Skin epidermis (tissue), 12 donors: ENCODE measurements at regions not wholly inside any gene's neighbourhood (a gene's known extent, or its start where the extent isn't known, plus 50 kb on each side); places are given as distances from the start of the nearest gene placed in this dataset.
"Not testable (repeated sequence)": the region's sequence is repeated elsewhere in the genome, so short reads cannot be mapped to it uniquely, and the experiment has no call there.

Source experiments
- H3K27ac ChIP-seq, 21 experiments: fragments of 200-600 bp; sonication (generic) in 11 of 21; one replicate each; pipeline ENCODE4 v1.5.0; 2020; ENCODE audit warnings: mild to moderate bottlenecking in 3 of 21, inconsistent platforms in 2 of 21, moderate library complexity in 2 of 21
- H3K4me3 ChIP-seq, 7 experiments: fragments of 200-600 bp; sonication (generic) in 2 of 7; one replicate each; pipeline ENCODE4 v1.5.0; 2020; ENCODE audit warnings: inconsistent platforms in 2 of 7, mild to moderate bottlenecking in 2 of 7, moderate library complexity in 1 of 7

DNA sequence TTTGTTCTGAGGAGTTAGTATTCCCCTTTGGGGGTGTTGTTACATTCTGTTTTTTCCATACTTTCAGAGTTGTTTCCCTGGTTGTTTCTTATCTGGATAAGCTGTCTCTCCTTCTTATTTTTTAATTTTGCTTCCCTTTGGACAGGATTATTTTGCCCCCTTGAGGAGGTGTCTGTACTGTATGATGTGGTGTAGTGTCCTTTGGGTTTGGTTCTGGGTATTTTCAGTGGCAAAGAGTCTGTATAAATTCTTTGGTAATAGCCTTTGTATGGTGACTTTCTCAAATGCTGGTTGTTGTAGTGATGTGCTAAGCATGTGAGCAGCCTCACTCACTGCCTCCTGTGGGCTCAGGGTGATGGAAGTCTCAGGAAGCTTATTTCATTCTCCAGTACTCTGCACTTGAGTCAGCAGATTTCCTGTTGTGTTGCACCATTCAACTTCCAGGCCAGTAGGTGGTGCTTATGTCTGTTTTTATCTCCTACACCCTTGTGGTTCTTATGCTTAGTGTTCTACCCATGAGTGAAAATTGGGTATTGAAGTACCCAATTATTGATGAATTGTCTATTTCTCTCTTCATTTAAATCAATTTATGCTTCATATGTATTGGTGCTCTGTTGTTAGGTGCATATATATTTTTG is 103.3 kb upstream of the PMCH start:
- no peak overlapping the region for H3K27ac ChIP-seq
- no peak overlapping the region for H3K4me3 ChIP-seq

DNA sequence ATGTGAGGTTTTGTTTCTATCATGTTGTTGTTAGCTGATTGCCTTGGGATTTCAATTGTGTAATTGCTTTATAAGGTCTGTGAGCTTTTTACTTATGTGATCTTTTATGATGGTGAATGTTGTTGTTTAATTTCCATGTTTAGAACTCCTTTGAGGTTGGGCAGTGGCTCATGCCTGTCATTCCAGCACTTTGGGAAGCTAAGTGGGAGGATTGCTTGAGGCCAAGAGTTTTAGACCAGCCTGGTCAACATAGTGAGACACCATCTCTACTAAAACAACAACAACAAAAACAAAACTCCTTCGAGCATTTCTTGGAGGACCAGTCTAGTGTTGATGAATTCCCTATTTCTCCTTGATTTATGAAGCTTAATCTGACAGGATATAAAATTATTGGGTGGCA is 102.1 kb upstream of the PMCH start:
- H3K27ac ChIP-seq, result no peak overlapping the region
- no peak overlapping the region for H3K4me3 ChIP-seq

DNA sequence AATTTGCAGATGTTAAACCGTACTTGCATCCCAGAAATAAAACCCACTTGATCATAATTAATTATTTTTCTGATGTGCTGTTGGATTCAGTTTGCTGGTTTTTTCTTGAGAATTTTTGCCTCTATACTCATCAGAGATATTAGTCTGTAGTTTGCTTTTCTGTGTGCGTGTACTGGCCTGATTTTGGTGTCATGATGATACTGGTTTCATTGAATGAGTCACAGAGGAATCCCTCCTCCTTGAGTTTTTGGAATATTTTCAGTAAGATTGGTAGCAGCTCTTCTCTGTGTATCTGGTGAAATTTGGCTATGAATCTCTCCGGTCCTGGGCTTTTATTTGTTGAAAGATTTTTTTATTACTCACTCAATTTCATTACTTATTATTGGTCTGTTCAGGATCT is 100.4 kb upstream of the PMCH start:
- no peak overlapping the region for H3K27ac ChIP-seq

DNA sequence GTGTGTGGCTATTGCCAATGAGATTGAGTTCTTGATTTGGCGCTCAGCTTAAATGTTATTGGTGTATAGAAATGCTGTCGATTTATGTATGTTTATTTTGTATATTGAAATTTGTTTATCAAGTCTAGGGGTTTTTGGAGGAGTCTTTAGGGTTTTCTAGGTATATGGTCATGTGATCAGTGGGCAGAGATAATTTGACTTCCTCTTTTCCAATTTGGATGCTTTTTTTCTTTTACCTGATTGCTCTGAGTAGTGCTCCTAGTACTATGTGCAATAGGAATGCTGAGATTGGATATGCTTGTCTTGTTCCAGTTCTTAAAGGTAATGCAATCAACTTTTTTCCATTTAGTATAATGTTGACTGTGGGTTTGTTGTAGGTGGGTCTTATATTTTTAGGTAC is 99.8 kb upstream of the PMCH start:
- no peak overlapping the region for H3K27ac ChIP-seq
- H3K4me3 ChIP-seq, result no peak overlapping the region

More for the DNA sequence above, 100.4 kb upstream of the PMCH start:
- no peak overlapping the region for H3K4me3 ChIP-seq

DNA sequence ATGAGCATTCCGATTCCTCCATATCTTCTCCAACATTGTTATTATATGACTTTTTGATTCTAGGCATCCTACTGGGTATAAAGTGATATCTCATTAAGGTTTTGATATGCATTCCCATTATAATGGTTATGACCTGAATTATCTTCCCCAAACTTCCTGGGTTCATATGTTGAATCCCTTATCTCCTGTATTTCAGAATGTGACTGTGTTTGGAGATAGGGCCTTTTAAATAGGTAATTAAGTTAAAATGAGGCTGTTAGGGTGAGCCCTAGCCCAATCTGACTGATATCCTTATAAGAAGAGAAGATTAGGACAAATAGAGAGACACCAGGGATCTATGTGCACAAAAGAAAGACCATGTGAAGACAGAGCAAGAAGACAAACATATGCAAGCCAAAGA is 96.9 kb upstream of the PMCH start:
- H3K27ac ChIP-seq, result no peak overlapping the region
- H3K4me3 ChIP-seq, result no peak overlapping the region

DNA sequence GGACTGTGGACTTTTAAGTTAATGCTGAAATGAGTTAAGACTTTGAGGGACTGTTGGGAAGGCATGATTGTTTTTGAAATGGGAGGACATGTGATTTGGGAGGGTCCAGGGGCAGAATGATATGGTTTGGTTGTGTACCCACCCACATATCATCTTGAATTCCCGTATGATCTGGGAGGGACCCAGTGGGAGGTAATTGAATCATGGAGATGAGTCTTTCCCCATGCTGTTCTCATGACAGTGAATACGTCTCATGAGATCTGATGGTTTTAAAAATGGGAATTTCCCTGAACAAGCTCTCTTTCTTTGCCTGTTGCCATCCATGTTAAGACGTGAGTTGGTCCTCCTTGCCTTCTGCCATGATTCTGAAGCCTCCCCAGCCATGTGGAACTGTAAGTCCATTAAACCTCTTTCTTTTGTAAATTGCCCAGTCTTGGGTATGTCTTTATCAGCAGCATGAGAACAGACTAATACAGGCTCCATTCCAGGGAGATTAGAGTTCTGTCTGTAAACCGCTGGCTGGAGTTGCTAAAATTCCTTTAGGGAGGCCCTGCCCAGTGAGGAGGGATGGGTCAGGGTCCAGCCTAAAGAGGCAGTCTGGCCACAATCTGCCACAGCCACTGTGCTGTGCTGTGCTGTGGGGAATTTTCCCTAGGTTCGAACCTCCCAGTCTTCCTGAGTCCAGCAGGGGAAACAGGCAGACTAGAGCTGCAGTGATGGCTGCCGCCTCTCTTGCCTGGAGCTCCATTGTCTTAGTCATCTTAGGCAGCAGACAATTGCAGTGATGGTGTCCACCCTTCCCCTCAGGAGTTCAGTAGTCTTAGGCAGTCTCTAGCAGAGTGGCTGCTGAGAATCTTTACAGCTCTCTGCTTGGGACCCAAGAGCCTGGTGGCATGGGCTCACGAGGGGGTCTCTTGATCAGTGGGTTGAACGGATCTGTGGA is 94.1 kb upstream of the PMCH start:
- not testable (repeated sequence) for H3K4me3 ChIP-seq, H3K27ac ChIP-seq

DNA sequence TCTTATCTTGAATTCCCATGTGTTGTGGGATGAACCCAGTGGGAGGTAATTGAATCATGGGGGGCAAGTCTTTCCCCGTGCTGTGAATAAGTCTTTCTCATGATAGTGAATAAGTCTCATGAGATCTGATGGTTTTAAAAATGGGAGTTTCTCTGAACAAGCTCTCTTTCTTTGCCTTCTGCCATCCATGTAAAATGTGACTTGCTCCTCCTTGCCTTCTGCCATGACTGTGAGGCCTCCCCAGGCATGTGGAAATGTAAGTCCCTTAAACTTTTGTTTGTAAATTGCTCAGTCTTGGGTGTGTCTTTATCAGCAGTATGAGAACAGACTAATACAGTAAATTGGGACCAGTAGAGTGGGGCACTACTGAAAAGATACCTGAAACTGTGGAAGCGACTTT is 92.1 kb upstream of the PMCH start:
- H3K4me3 ChIP-seq, H3K27ac ChIP-seq: not testable (repeated sequence)

DNA sequence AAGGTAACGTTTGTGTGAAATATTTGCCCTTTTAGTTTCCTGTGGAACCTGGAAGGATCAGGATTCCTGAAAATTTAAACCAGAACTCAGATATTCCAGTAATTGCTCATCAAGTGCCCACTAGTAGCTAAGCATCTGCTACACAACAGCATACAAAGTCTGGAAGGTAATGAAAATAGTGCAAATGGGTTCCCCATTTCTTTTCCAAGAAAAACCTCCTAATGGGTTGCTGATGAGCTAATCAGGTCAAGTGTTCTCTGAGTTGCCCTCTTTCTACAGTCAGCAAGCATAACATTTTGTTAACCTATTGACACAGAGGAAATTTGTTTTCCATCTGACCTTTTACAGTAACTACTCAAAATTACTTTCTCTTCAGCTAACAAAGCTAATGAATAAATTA is 83.6 kb upstream of the PMCH start:
- Histone ChIP-seq H3K27ac (no peak overlapping the region), H3K4me3 (no peak overlapping the region)

DNA sequence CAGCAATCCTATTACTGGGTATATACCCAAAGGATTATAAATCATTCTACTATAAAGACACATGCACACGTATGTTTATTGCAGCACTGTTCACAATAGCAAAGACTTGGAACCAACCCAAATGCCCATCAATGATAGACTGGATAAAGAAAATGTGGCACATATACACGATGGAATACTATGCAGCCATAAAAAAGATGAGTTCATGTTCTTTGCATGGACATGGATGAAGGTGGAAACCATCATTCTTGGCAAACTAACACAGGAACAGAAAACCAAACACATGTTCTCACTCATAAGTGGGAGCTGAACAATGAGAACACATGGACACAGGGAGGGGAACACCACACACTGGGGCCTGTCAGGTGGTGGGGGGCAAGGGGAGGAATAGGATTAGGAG is 58.1 kb upstream of the PMCH start:
- H3K27ac ChIP-seq, result not testable (repeated sequence)

DNA sequence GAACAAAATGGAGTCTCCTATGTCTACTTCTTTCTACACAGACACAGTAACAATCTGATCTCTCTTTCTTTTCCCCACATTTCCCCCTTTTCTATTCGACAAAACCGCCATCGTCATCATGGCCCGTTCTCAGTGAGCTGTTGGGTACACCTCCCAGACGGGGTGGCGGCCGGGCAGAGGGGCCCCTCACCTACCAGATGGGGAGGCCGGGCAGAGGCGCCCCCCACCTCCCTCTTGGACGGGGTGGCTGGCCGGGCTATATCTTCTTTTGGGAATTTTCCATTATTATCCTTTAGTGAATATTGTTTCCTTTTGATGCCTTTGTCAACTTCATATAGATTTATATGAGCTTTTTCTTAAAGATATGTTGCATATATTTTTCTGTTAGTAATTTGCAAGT is 53.4 kb upstream of the PMCH start:
- H3K27ac ChIP-seq, H3K4me3 ChIP-seq: not testable (repeated sequence)

More for the DNA sequence above, 58.1 kb upstream of the PMCH start:
- H3K4me3 ChIP-seq, result not testable (repeated sequence)

DNA sequence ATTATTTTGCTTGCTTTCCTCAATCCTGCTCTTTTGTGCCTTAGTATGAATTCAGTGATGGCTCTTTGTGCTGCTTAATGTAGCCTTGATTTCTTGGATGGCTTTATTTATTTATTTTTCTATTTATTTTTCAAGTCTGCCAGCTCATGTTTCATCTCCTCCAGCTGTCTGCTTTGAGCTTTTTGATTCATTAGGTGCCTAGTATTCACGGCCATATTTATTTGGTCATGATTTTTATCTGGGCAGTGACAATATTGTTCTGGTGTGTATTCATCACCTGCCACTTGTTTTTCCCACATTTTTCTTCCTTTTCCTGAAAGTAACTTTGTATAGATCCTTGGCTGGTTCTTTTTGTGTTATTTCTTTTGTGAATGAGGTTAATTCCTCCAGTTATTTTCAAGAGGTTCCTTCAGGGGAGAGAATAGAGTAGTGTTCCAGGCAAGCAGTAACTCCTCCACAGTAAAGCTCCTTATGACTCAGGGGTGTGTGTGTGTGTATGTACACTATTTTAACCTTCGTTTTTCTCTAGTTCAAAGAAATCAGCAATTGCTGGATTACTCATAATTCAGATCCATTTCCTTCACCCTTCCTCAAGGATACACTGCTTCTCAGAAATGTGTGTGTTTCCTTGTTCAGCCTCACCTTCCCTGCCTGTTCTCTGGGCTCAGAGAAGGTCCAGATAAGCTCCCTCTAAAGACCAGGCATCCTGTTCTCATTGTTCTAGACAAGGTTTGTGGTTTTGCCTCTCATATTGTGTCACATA is 51.6 kb upstream of the PMCH start:
- no peak overlapping the region for H3K27ac ChIP-seq

More for the DNA sequence above, 51.6 kb upstream of the PMCH start:
- no peak overlapping the region for H3K4me3 ChIP-seq
